HCT116 (cell line): ENCODE measurements at regions not wholly inside any gene's neighbourhood (a gene's known extent, or its start where the extent isn't known, plus 50 kb on each side); places are given as distances from the start of the nearest gene placed in this dataset.

Experiments used
- ATAC-seq: fragments of 200-7000 bp; cut with Tn5 transposase; 2 replicates; pipeline ENCODE4 v1.9.1; 2020; ENCODE audit warnings: mild to moderate bottlenecking, moderate library complexity
- BruUV-seq: library from RNA; stranded (reverse); fragments of 400-500 nt; replicated peaks from 2 replicates; lab custom pipeline; 2021; lab: Mats Ljungman, UMichigan
- CTCF ChIA-PET: fragments of 300-600 bp; sonication (Branson Sonifier 250); formaldehyde crosslinking; loops from one replicate; lab custom pipeline; 2021; ENCODE audit warnings: antibody characterized with exemption; lab: Charles Lee
- POLR2A ChIA-PET: fragments of 300-600, 350-600 bp; sonication (Branson Sonifier 250); formaldehyde crosslinking; loops from one replicate; lab custom pipeline; 2021; ENCODE audit warnings: antibody characterized with exemption; lab: Charles Lee
- RAD21 ChIA-PET, 2 experiments: fragments of 300-600 bp; sonication (Branson Sonifier 250); formaldehyde crosslinking; loops; one replicate each; lab custom pipeline; 2023; ENCODE audit warnings: low total read pairs in 2 of 2; ENCODE audit not compliant: uncharacterized antibody in 2 of 2, unreplicated experiment in 2 of 2, low non-redundant PET in 1 of 2; lab: Charles Lee
- DNase-seq: peaks from one replicate; pipeline ENCODE4 v3.0.0-alpha.2; 2010; ENCODE audit warnings: low read depth, low spot score
- H2AFZ ChIP-seq: fragments of 200-600 bp; shearing (Covaris generic), sonication (generic); 2 replicates; pipeline ENCODE4 v1.6.1; 2017; ENCODE audit warnings: low read depth, mixed run types, mixed read lengths, antibody characterized with exemption, low read length; ENCODE audit not compliant: poor library complexity, severe bottlenecking
- H3K27ac ChIP-seq: 2 replicates; pipeline ENCODE4 v1.5.1; 2012; ENCODE audit warnings: low read depth, low read length
- H3K27me3 ChIP-seq: fragments of 200-600 bp; sonication (generic); 2 replicates; pipeline ENCODE4 v1.6.1; 2016; ENCODE audit warnings: mixed run types, low read length, mixed read lengths; ENCODE audit not compliant: insufficient read depth
- H3K36me3 ChIP-seq, 2 experiments: fragments of 200-500 bp in 1 of 2; fragments of 200-600 bp in 1 of 2; sonication (Bioruptor generic) in 1 of 2; sonication (generic) in 1 of 2; 2 replicates each; pipeline versions ENCODE4 v1.5.1 to v1.6.1; 2014 to 2016; ENCODE audit warnings: low read length in 2 of 2, inconsistent platforms in 1 of 2, mixed read lengths in 1 of 2, mixed run types in 1 of 2; ENCODE audit not compliant: insufficient read depth in 2 of 2, control insufficient read depth in 1 of 2
- H3K4me1 ChIP-seq, 2 experiments: fragments of 200-600 bp in 1 of 2; sonication (generic) in 1 of 2; 2 replicates each; pipeline versions ENCODE4 v1.5.1 to v1.6.1; 2012 to 2017; ENCODE audit warnings: low read length in 2 of 2, inconsistent platforms in 1 of 2, mild to moderate bottlenecking in 1 of 2, mixed read lengths in 1 of 2, mixed run types in 1 of 2, moderate library complexity in 1 of 2; ENCODE audit not compliant: insufficient read depth in 2 of 2, control insufficient read depth in 1 of 2
- H3K4me2 ChIP-seq: fragments of 200-600 bp; sonication (generic); 2 replicates; pipeline ENCODE4 v1.6.1; 2017; ENCODE audit warnings: mixed run types, low read length, mixed read lengths
- H3K4me3 ChIP-seq, 2 experiments: fragments of 200-600 bp in 1 of 2; sonication (generic) in 1 of 2; replicated peaks in 1 of 2; 2 replicates each; pipeline ENCODE4 v1.5.1; 2011 to 2016; ENCODE audit warnings: low read length in 2 of 2, control low read depth in 1 of 2, low read depth in 1 of 2, mild to moderate bottlenecking in 1 of 2, mixed read lengths in 1 of 2, mixed run types in 1 of 2
- H3K79me2 ChIP-seq: fragments of 200-600 bp; sonication (generic); 2 replicates; pipeline ENCODE4 v1.6.1; 2017; ENCODE audit warnings: mild to moderate bottlenecking, mixed run types, low read length, moderate library complexity, mixed read lengths; ENCODE audit not compliant: insufficient read depth
- H3K9ac ChIP-seq: fragments of 200-600 bp; sonication (generic); 2 replicates; pipeline ENCODE4 v1.6.1; 2016; ENCODE audit warnings: low read length, mixed read lengths
- H3K9me2 ChIP-seq: fragments of 200-600 bp; sonication (generic), shearing (Covaris generic); 2 replicates; pipeline ENCODE4 v1.6.1; 2017; ENCODE audit warnings: mixed run types, mild to moderate bottlenecking, moderate library complexity; ENCODE audit not compliant: insufficient read depth
- H3K9me3 ChIP-seq, 2 experiments: fragments of 200-500 bp in 1 of 2; fragments of 200-600 bp in 1 of 2; sonication (Bioruptor generic) in 1 of 2; sonication (generic) in 1 of 2; 2 replicates each; pipeline ENCODE4 v1.6.1; 2014 to 2017; ENCODE audit warnings: low read length in 2 of 2, mixed read lengths in 2 of 2, inconsistent platforms in 1 of 2, low read depth in 1 of 2, mild to moderate bottlenecking in 1 of 2, mixed run types in 1 of 2, moderate library complexity in 1 of 2; ENCODE audit not compliant: control insufficient read depth in 1 of 2, insufficient read depth in 1 of 2
- H4K20me1 ChIP-seq: fragments of 200-600 bp; sonication (generic), shearing (Covaris generic); 2 replicates; pipeline ENCODE4 v1.6.1; 2017; ENCODE audit warnings: mixed run types, mild to moderate bottlenecking, moderate library complexity; ENCODE audit not compliant: insufficient read depth
- ATF3 ChIP-seq: IDR thresholded peaks from 2 replicates; pipeline ENCODE4 v1.6.1; 2012
- CEBPB ChIP-seq: IDR thresholded peaks from 2 replicates; pipeline ENCODE4 v1.6.1; 2012; ENCODE audit warnings: low read depth
- EGR1 ChIP-seq: IDR thresholded peaks from 2 replicates; pipeline ENCODE4 v1.6.1; 2012; ENCODE audit warnings: low read depth
- ELF1 ChIP-seq: IDR thresholded peaks from 2 replicates; pipeline ENCODE4 v1.6.1; 2012; ENCODE audit warnings: low read depth, borderline replicate concordance
- EZH2 ChIP-seq: fragments of 200-600 bp; sonication (generic); IDR thresholded peaks from 2 replicates; pipeline ENCODE4 v1.6.1; 2017; ENCODE audit warnings: antibody characterized with exemption, mixed run types
- EZH2phosphoT487 ChIP-seq: fragments of 200-600 bp; IDR thresholded peaks from 2 replicates; pipeline ENCODE4 v1.6.1; 2018; ENCODE audit warnings: antibody characterized with exemption, borderline replicate concordance
- FOSL1 ChIP-seq: IDR thresholded peaks from 2 replicates; pipeline ENCODE4 v1.6.1; 2012; ENCODE audit warnings: low read depth
- JUND ChIP-seq: IDR thresholded peaks from 2 replicates; pipeline ENCODE4 v1.6.1; 2012
- POLR2A ChIP-seq: IDR thresholded peaks from 2 replicates; pipeline ENCODE4 v1.7.0; 2011; ENCODE audit warnings: borderline replicate concordance; ENCODE audit not compliant: insufficient read depth, insufficient read length; ENCODE audit errors: extremely low read depth
- POLR2AphosphoS5 ChIP-seq: IDR thresholded peaks from 2 replicates; pipeline ENCODE4 v1.6.1; 2011; ENCODE audit warnings: mild to moderate bottlenecking, low read depth, low read length, moderate library complexity
- SP1 ChIP-seq: IDR thresholded peaks from 2 replicates; pipeline ENCODE4 v1.6.1; 2012; ENCODE audit warnings: low read depth
- SRF ChIP-seq: IDR thresholded peaks from 2 replicates; pipeline ENCODE4 v1.6.1; 2012; ENCODE audit warnings: low read depth
- ZNF274 ChIP-seq: fragments of 200-500 bp; sonication (Bioruptor generic); IDR thresholded peaks from 2 replicates; pipeline ENCODE4 v1.6.1; 2014; ENCODE audit warnings: mild to moderate bottlenecking, low read depth, low read length, inconsistent platforms
- intact Hi-C: fragments of 100-400 bp; cut with micrococcal nuclease; formaldehyde crosslinking; loops from 2 replicates; pipeline ENCODE4 v1.10.0; 2022
- TF ChIP-seq, protein P1 (sequence below), 3 experiments: fragments of 200-600 bp in 1 of 3; sonication (generic) in 1 of 3; IDR thresholded peaks in 2 of 3; conservative IDR thresholded peaks in 1 of 3; 2 replicates each; pipeline ENCODE4 v1.5.1; 2012 to 2017; ENCODE audit warnings: low read depth in 2 of 3, low read length in 2 of 3, antibody characterized with exemption in 1 of 3, borderline replicate concordance in 1 of 3, control low read depth in 1 of 3, mild to moderate bottlenecking in 1 of 3, mixed read lengths in 1 of 3, mixed run types in 1 of 3, moderate library complexity in 1 of 3; ENCODE audit not compliant: insufficient read depth in 1 of 3
- TF ChIP-seq, protein P2 (sequence below): IDR thresholded peaks from 2 replicates; pipeline ENCODE4 v1.6.1; 2012
- TF ChIP-seq, protein P3 (sequence below): IDR thresholded peaks from 2 replicates; pipeline ENCODE4 v1.6.1; 2011; ENCODE audit warnings: mild to moderate bottlenecking, low read length, moderate library complexity; ENCODE audit not compliant: insufficient replicate concordance; ENCODE audit errors: extremely low read depth
- TF ChIP-seq, protein P4 (sequence below): IDR thresholded peaks from 2 replicates; pipeline ENCODE4 v1.6.1; 2012; ENCODE audit warnings: low read depth

GRCh38 chr5:167850911-167851310, 440.5 kb upstream of the WWC1 start:
- no TSS peak for BruUV-seq
- ChIA-PET RAD21 (no interaction called here), POLR2A (no interaction called here), CTCF (no interaction called here)
- DNase-seq: no peak
- Histone ChIP-seq H3K36me3 (no peaks in the 10 kb centered on the region), H3K4me2 (no peak overlapping the region), H3K9ac (no peak overlapping the region), H3K4me1 (no peaks in the 10 kb centered on the region), H3K27ac (no peak overlapping the region), H3K9me3 (no peaks in the 10 kb centered on the region), H3K4me3 (no peak overlapping the region), H4K20me1 (no peaks in the 10 kb centered on the region), H3K79me2 (no peaks in the 10 kb centered on the region), H3K9me2 (no peaks in the 10 kb centered on the region), H3K27me3 (peaks cover 4% of the 10 kb centered on the region; the same call in 1 of the 2 replicates), H2AFZ (no peak overlapping the region)
- intact Hi-C loops: no loop called here
- ATAC-seq: no peak
- TF ChIP-seq POLR2AphosphoS5: no peak
- TF ChIP-seq POLR2A: no peak
- no peak for TF ChIP-seq JUND
- TF ChIP-seq, protein P1, sequence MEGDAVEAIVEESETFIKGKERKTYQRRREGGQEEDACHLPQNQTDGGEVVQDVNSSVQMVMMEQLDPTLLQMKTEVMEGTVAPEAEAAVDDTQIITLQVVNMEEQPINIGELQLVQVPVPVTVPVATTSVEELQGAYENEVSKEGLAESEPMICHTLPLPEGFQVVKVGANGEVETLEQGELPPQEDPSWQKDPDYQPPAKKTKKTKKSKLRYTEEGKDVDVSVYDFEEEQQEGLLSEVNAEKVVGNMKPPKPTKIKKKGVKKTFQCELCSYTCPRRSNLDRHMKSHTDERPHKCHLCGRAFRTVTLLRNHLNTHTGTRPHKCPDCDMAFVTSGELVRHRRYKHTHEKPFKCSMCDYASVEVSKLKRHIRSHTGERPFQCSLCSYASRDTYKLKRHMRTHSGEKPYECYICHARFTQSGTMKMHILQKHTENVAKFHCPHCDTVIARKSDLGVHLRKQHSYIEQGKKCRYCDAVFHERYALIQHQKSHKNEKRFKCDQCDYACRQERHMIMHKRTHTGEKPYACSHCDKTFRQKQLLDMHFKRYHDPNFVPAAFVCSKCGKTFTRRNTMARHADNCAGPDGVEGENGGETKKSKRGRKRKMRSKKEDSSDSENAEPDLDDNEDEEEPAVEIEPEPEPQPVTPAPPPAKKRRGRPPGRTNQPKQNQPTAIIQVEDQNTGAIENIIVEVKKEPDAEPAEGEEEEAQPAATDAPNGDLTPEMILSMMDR (IDR thresholded peaks at IDR 0.05 in 2 of 3, conservative IDR thresholded peaks at IDR 0.05 in 1 of 3; ENCODE audit: borderline replicate concordance in 1 of 3, insufficient read depth in 1 of 3, low read depth in 2 of 3, low read length in 2 of 3): no peak
- TF ChIP-seq ELF1: no peak
- no peak for TF ChIP-seq ATF3
- TF ChIP-seq EZH2: no peak
- TF ChIP-seq EZH2phosphoT487: no peak
- TF ChIP-seq, protein P2, sequence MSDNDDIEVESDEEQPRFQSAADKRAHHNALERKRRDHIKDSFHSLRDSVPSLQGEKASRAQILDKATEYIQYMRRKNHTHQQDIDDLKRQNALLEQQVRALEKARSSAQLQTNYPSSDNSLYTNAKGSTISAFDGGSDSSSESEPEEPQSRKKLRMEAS: no peak
- TF ChIP-seq, protein P3, sequence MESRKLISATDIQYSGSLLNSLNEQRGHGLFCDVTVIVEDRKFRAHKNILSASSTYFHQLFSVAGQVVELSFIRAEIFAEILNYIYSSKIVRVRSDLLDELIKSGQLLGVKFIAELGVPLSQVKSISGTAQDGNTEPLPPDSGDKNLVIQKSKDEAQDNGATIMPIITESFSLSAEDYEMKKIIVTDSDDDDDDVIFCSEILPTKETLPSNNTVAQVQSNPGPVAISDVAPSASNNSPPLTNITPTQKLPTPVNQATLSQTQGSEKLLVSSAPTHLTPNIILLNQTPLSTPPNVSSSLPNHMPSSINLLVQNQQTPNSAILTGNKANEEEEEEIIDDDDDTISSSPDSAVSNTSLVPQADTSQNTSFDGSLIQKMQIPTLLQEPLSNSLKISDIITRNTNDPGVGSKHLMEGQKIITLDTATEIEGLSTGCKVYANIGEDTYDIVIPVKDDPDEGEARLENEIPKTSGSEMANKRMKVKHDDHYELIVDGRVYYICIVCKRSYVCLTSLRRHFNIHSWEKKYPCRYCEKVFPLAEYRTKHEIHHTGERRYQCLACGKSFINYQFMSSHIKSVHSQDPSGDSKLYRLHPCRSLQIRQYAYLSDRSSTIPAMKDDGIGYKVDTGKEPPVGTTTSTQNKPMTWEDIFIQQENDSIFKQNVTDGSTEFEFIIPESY: no peak
- no peak for TF ChIP-seq SRF
- no peak for TF ChIP-seq EGR1
- TF ChIP-seq CEBPB: no peak
- TF ChIP-seq SP1: no peak
- no peak for TF ChIP-seq ZNF274
- no peak for TF ChIP-seq FOSL1
- TF ChIP-seq, protein P4, sequence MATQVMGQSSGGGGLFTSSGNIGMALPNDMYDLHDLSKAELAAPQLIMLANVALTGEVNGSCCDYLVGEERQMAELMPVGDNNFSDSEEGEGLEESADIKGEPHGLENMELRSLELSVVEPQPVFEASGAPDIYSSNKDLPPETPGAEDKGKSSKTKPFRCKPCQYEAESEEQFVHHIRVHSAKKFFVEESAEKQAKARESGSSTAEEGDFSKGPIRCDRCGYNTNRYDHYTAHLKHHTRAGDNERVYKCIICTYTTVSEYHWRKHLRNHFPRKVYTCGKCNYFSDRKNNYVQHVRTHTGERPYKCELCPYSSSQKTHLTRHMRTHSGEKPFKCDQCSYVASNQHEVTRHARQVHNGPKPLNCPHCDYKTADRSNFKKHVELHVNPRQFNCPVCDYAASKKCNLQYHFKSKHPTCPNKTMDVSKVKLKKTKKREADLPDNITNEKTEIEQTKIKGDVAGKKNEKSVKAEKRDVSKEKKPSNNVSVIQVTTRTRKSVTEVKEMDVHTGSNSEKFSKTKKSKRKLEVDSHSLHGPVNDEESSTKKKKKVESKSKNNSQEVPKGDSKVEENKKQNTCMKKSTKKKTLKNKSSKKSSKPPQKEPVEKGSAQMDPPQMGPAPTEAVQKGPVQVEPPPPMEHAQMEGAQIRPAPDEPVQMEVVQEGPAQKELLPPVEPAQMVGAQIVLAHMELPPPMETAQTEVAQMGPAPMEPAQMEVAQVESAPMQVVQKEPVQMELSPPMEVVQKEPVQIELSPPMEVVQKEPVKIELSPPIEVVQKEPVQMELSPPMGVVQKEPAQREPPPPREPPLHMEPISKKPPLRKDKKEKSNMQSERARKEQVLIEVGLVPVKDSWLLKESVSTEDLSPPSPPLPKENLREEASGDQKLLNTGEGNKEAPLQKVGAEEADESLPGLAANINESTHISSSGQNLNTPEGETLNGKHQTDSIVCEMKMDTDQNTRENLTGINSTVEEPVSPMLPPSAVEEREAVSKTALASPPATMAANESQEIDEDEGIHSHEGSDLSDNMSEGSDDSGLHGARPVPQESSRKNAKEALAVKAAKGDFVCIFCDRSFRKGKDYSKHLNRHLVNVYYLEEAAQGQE: no peak
